GM18858 (cell line): ENCODE measurements at regions not wholly inside any gene's neighbourhood (a gene's known extent, or its start where the extent isn't known, plus 50 kb on each side); places are given as distances from the start of the nearest gene placed in this dataset.
A peak's percentile ranks its signal among the peaks of the same experiment; 100 is the strongest.
"Not testable (repeated sequence)": the region's sequence is repeated elsewhere in the genome, so short reads cannot be mapped to it uniquely, and the experiment has no call there.

ENCODE experiments used
- ATAC-seq: cut with Tn5 transposase; IDR thresholded peaks from one replicate; pipeline ENCODE4 v1.9.1; 2021; ENCODE audit not compliant: unreplicated experiment

GRCh38 chr12:87194389-87194788, 834.8 kb downstream of the C12orf50 start:
- not testable (repeated sequence) for ATAC-seq

- no peak for ATAC-seq
These were observed 843.8 kb downstream of the C12orf50 start for GRCh38 chr12:87185367-87185766.

GRCh38 chr12:87182696-87183233, 846.4 kb downstream of the C12orf50 start:
- no peak for ATAC-seq

GRCh38 chr12:87171356-87171755, 857.8 kb downstream of the C12orf50 start:
- no peak for ATAC-seq

- ATAC-seq, result no peak
These were observed 860.2 kb downstream of the C12orf50 start for GRCh38 chr12:87169010-87169409.

- ATAC-seq, result no peak
These were observed 863.3 kb downstream of the C12orf50 start for GRCh38 chr12:87165733-87166375.

- ATAC-seq, result no peak
These were observed 866.1 kb downstream of the C12orf50 start for GRCh38 chr12:87163122-87163521.

GRCh38 chr12:87160848-87161601, 868.2 kb downstream of the C12orf50 start:
- ATAC-seq, result no peak

- no peak for ATAC-seq
These were observed 871.4 kb downstream of the C12orf50 start for GRCh38 chr12:87157791-87158190.

- ATAC-seq, result no peak
These were observed 873.6 kb downstream of the C12orf50 start for GRCh38 chr12:87155621-87156020.

GRCh38 chr12:87152841-87153528, 876.2 kb downstream of the C12orf50 start:
- ATAC-seq, result no peak

- ATAC-seq, result no peak
These were observed 877.1 kb downstream of the C12orf50 start for GRCh38 chr12:87152075-87152474.

GRCh38 chr12:87150969-87151662, 878.1 kb downstream of the C12orf50 start:
- peak; percentile 86 for ATAC-seq

GRCh38 chr12:87142342-87142741, 886.2 kb upstream of the MGAT4C start:
- no peak for ATAC-seq

- no peak for ATAC-seq
These were observed 884.9 kb upstream of the MGAT4C start for GRCh38 chr12:87141091-87141490.

GRCh38 chr12:87140262-87140661, 884.1 kb upstream of the MGAT4C start:
- no peak for ATAC-seq

- no peak for ATAC-seq
These were observed 881.0 kb upstream of the MGAT4C start for GRCh38 chr12:87137220-87137619.

GRCh38 chr12:87136330-87136976, 880.3 kb upstream of the MGAT4C start:
- no peak for ATAC-seq

GRCh38 chr12:87127272-87127671, 871.1 kb upstream of the MGAT4C start:
- no peak for ATAC-seq

GRCh38 chr12:87121896-87122295, 865.7 kb upstream of the MGAT4C start:
- no peak for ATAC-seq

- no peak for ATAC-seq
These were observed 864.2 kb upstream of the MGAT4C start for GRCh38 chr12:87120440-87120839.
